H1 (cell line): ENCODE measurements at regions not wholly inside any gene's neighbourhood (a gene's known extent, or its start where the extent isn't known, plus 50 kb on each side); places are given as distances from the start of the nearest gene placed in this dataset.

Experiments used
- TF ChIP-seq, protein P1 (sequence below): IDR thresholded peaks from 2 replicates; pipeline ENCODE4 v1.6.1; 2012; ENCODE audit warnings: inconsistent platforms

DNA sequence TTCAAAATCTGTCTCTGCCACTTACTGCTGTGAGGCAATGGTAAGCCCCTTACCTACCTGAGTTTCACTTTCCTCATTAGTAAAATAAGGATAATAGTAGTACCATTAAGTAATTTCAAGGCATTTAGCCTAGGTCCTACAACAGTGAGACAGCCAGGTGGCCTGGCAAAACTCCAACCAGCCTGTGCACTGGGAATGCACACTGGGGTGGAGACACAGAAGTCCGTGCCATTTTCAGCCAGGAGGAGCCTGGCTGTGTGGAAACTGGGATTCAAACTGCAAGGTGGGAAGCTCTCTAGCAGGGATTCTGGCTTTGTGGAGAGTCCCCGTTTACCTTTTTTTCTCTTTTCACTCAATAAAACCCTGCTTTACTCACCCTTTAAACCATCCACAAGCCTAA lies 630.4 kb downstream of the PRELID2 start (continued):
- TF ChIP-seq, protein P1, sequence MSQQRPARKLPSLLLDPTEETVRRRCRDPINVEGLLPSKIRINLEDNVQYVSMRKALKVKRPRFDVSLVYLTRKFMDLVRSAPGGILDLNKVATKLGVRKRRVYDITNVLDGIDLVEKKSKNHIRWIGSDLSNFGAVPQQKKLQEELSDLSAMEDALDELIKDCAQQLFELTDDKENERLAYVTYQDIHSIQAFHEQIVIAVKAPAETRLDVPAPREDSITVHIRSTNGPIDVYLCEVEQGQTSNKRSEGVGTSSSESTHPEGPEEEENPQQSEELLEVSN = no peak
